ENCODE measurements at regions not wholly inside any gene's neighbourhood (a gene's known extent, or its start where the extent isn't known, plus 50 kb on each side); places are given as distances from the start of the nearest gene placed in this dataset.

GRCh38 chr1:213371847-213372619 lies 321.0 kb downstream of the RPS6KC1 start:
- TF ChIP-seq CTBP1 (IDR thresholded peaks at IDR 0.05; ENCODE audit: borderline replicate concordance), result no peak
- no peak for TF ChIP-seq SP1 (IDR thresholded peaks at IDR 0.05)
- no peak for TF ChIP-seq TARDBP (IDR thresholded peaks at IDR 0.05)
- TF ChIP-seq FOXA1 (IDR thresholded peaks at IDR 0.05), result no peak
- no peak for TF ChIP-seq L3MBTL2 (conservative IDR thresholded peaks at IDR 0.05)
- no peak for TF ChIP-seq LEF1 (IDR thresholded peaks at IDR 0.05; ENCODE audit: borderline replicate concordance)
- no peak for TF ChIP-seq ZNF384 (IDR thresholded peaks at IDR 0.05)
- TF ChIP-seq BHLHE40 (IDR thresholded peaks at IDR 0.05; ENCODE audit: borderline replicate concordance), result no peak
